Thyroid gland (tissue), 4 donors: ENCODE measurements at regions not wholly inside any gene's neighbourhood (a gene's known extent, or its start where the extent isn't known, plus 50 kb on each side); places are given as distances from the start of the nearest gene placed in this dataset.

ENCODE experiments used
- POLR2A ChIP-seq, 2 donors: fragments of 450-650 bp; IDR thresholded peaks; one replicate each; pipeline ENCODE4 v1.6.1; 2017; ENCODE audit warnings: antibody characterized with exemption in 2 of 2, mild to moderate bottlenecking in 2 of 2, moderate library complexity in 1 of 2
- TF ChIP-seq, protein P1 (sequence below), 6 experiments: fragments of 200-600 bp in 3 of 6; fragments of 450-650 bp in 3 of 6; sonication (generic) in 3 of 6; IDR thresholded peaks; one replicate each; pipeline ENCODE4 v1.5.1; 2016 to 2019; ENCODE audit warnings: antibody characterized with exemption in 6 of 6, mild to moderate bottlenecking in 2 of 6, inconsistent platforms in 1 of 6, moderate library complexity in 1 of 6

DNA sequence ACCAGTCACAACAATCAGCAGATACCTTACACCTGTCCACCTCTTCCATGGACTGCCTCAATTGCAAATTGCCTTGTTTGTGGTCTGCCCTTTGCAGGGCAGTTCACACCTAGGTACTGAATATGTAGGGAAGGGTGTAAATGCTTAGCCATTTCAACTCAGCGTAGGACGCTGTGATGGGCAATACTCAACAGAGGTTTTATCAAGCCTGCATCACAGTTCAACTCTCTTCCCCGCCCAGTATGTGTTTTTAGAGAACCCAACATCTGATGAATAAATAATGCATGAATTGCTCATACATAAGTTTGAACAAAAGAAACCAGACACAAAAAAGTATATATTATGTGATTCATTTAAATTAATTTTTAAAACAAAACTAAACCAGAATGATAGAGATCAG lies 124.4 kb downstream of the P2RY1 start:
- TF ChIP-seq, protein P1, sequence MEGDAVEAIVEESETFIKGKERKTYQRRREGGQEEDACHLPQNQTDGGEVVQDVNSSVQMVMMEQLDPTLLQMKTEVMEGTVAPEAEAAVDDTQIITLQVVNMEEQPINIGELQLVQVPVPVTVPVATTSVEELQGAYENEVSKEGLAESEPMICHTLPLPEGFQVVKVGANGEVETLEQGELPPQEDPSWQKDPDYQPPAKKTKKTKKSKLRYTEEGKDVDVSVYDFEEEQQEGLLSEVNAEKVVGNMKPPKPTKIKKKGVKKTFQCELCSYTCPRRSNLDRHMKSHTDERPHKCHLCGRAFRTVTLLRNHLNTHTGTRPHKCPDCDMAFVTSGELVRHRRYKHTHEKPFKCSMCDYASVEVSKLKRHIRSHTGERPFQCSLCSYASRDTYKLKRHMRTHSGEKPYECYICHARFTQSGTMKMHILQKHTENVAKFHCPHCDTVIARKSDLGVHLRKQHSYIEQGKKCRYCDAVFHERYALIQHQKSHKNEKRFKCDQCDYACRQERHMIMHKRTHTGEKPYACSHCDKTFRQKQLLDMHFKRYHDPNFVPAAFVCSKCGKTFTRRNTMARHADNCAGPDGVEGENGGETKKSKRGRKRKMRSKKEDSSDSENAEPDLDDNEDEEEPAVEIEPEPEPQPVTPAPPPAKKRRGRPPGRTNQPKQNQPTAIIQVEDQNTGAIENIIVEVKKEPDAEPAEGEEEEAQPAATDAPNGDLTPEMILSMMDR (IDR thresholded peaks at IDR 0.05) = no peak
- TF ChIP-seq POLR2A (IDR thresholded peaks at IDR 0.05) = no peak
